Neural cell (in vitro differentiated cells): ENCODE measurements at regions not wholly inside any gene's neighbourhood (a gene's known extent, or its start where the extent isn't known, plus 50 kb on each side); places are given as distances from the start of the nearest gene placed in this dataset.

ENCODE experiments used
- H2AFZ ChIP-seq: fragments of 200-600, 300-800 bp; sonication (generic), shearing (Covaris generic); 2 replicates; pipeline ENCODE4 v1.6.0; 2014; ENCODE audit warnings: low read depth, mild to moderate bottlenecking, antibody characterized with exemption, low read length, moderate library complexity
- H3F3A ChIP-seq: fragments of 200-600 bp; shearing (Covaris generic); 2 replicates; pipeline ENCODE4 v1.6.1; 2016; ENCODE audit warnings: mild to moderate bottlenecking, moderate library complexity, mixed read lengths, antibody characterized with exemption, low read length; ENCODE audit not compliant: insufficient read depth, poor library complexity, severe bottlenecking
- H3K27ac ChIP-seq: fragments of 200-600, 300-800 bp; sonication (generic), shearing (Covaris generic); 2 replicates; pipeline ENCODE4 v1.5.1; 2014; ENCODE audit warnings: mild to moderate bottlenecking, low read length, moderate library complexity
- H3K27me3 ChIP-seq: fragments of 300-800, 200-600 bp; sonication (generic), shearing (Covaris generic); 2 replicates; pipeline ENCODE4 v1.6.0; 2014; ENCODE audit warnings: mild to moderate bottlenecking, low read depth, low read length, moderate library complexity; ENCODE audit not compliant: insufficient read depth
- H3K36me3 ChIP-seq: fragments of 300-800, 200-600 bp; sonication (generic), shearing (Covaris generic); 2 replicates; pipeline ENCODE4 v1.5.1; 2014; ENCODE audit warnings: mild to moderate bottlenecking, antibody characterized with exemption, low read length, moderate library complexity; ENCODE audit not compliant: insufficient read depth
- H3K4me2 ChIP-seq: fragments of 300-800, 200-600 bp; sonication (generic), shearing (Covaris generic); 2 replicates; pipeline ENCODE4 v1.6.0; 2014; ENCODE audit warnings: mild to moderate bottlenecking, low read length
- H3K4me3 ChIP-seq: fragments of 300-800, 200-600 bp; sonication (generic), shearing (Covaris generic); 2 replicates; pipeline ENCODE4 v1.5.1; 2014; ENCODE audit warnings: mild to moderate bottlenecking, low read length, moderate library complexity
- H3K79me2 ChIP-seq: fragments of 200-600 bp; shearing (Covaris generic); replicated peaks from 2 replicates; pipeline ENCODE4 v1.6.0; 2014; ENCODE audit warnings: mild to moderate bottlenecking, low read length, moderate library complexity; ENCODE audit not compliant: insufficient read depth
- H3K9ac ChIP-seq: fragments of 300-800, 200-600 bp; sonication (generic), shearing (Covaris generic); 2 replicates; pipeline ENCODE4 v1.6.1; 2016; ENCODE audit warnings: mild to moderate bottlenecking, low read length, mixed read lengths
- H3K9me2 ChIP-seq: fragments of 200-600 bp; shearing (Covaris generic); 2 replicates; pipeline ENCODE4 v1.6.1; 2016; ENCODE audit warnings: mild to moderate bottlenecking, low read length, mixed read lengths; ENCODE audit not compliant: insufficient read depth
- H3K9me3 ChIP-seq: fragments of 200-600, 300-800 bp; sonication (generic), shearing (Covaris generic); 2 replicates; pipeline ENCODE4 v1.6.1; 2016; ENCODE audit warnings: mild to moderate bottlenecking, mixed run types, low read length, moderate library complexity, mixed read lengths
- H4K20me1 ChIP-seq: fragments of 200-600 bp; shearing (Covaris generic); 2 replicates; pipeline ENCODE4 v1.6.1; 2016; ENCODE audit warnings: mild to moderate bottlenecking, mixed run types; ENCODE audit not compliant: insufficient read depth
- CTCF ChIP-seq: fragments of 450-650 bp; IDR thresholded peaks from 2 replicates; pipeline ENCODE4 v1.5.1; 2014; ENCODE audit warnings: antibody characterized with exemption, mild to moderate bottlenecking, moderate library complexity; ENCODE audit not compliant: poor library complexity, severe bottlenecking
- EP300 ChIP-seq: fragments of 450-650 bp; conservative IDR thresholded peaks from 2 replicates; pipeline ENCODE4 v1.6.1; 2014; ENCODE audit warnings: antibody characterized with exemption, mild to moderate bottlenecking, moderate library complexity; ENCODE audit not compliant: poor library complexity, severe bottlenecking
- EZH2 ChIP-seq: fragments of 200-600, 300-800 bp; shearing (Covaris generic), sonication (generic); IDR thresholded peaks from 2 replicates; pipeline ENCODE4 v1.6.1; 2014; ENCODE audit warnings: antibody characterized with exemption, low read length, borderline replicate concordance, mild to moderate bottlenecking; ENCODE audit not compliant: insufficient read depth, poor library complexity, severe bottlenecking
- MXI1 ChIP-seq: fragments of 450-650 bp; conservative IDR thresholded peaks from 2 replicates; pipeline ENCODE4 v1.6.1; 2014; ENCODE audit warnings: antibody characterized with exemption, mild to moderate bottlenecking; ENCODE audit not compliant: poor library complexity, severe bottlenecking
- POLR2AphosphoS5 ChIP-seq: IDR thresholded peaks from 2 replicates; pipeline ENCODE4 v1.6.1; 2012
- RAD21 ChIP-seq: fragments of 450-650 bp; conservative IDR thresholded peaks from 2 replicates; pipeline ENCODE4 v1.6.1; 2014; ENCODE audit warnings: antibody characterized with exemption, mild to moderate bottlenecking, moderate library complexity
- REST ChIP-seq: IDR thresholded peaks from 2 replicates; pipeline ENCODE4 v1.6.1; 2012; ENCODE audit warnings: borderline replicate concordance
- SMC3 ChIP-seq: fragments of 450-650 bp; conservative IDR thresholded peaks from 2 replicates; pipeline ENCODE4 v1.6.1; 2014; ENCODE audit warnings: antibody characterized with exemption, mild to moderate bottlenecking, moderate library complexity; ENCODE audit not compliant: poor library complexity
- TAF1 ChIP-seq: IDR thresholded peaks from 2 replicates; pipeline ENCODE4 v1.6.1; 2012; ENCODE audit warnings: low read depth

DNA sequence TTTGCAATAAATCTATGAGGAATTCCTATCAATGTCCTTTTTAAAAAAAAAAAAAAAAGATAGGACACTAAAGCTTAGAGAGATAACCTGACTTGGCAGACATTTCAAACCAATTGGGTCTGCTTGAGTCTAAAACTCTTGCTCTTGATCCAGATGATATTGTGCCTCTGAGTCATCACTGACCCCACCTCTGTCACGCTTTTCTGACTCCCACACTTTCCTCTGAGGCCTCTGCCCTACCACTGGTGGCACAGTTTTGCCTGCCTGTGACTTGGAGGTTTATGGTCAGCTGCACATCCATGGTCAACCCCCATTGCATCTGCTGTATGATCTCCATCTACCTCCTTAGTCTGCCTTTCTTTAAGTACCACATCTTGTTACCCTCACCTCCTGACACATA lies 328.7 kb downstream of the SPRY2 start:
- H4K20me1 ChIP-seq: no peaks in the 10 kb centered on the region
- H3K9me2 ChIP-seq: no peaks in the 10 kb centered on the region
- H3K79me2 ChIP-seq: no peaks in the 10 kb centered on the region
- no peak for TF ChIP-seq SMC3
- no peak for TF ChIP-seq EP300
- no peak for TF ChIP-seq RAD21
- no peaks in the 10 kb centered on the region for H3F3A ChIP-seq
- H3K9me3 ChIP-seq: peaks cover 6% of the 10 kb centered on the region
- H3K4me3 ChIP-seq: no peak overlapping the region
- no peak overlapping the region for H2AFZ ChIP-seq
- no peak overlapping the region for H3K27ac ChIP-seq
- no peak overlapping the region for H3K4me2 ChIP-seq
- no peaks in the 10 kb centered on the region for H3K36me3 ChIP-seq
- H3K9ac ChIP-seq: no peak overlapping the region
- no peaks in the 10 kb centered on the region for H3K27me3 ChIP-seq

- no peak overlapping the region for H3K9ac ChIP-seq
- no peak overlapping the region for H3K4me3 ChIP-seq
- no peaks in the 10 kb centered on the region for H3K9me2 ChIP-seq
- no peaks in the 10 kb centered on the region for H4K20me1 ChIP-seq
- no peaks in the 10 kb centered on the region for H3K36me3 ChIP-seq
- H3K27ac ChIP-seq: no peak overlapping the region
- H3K27me3 ChIP-seq: no peaks in the 10 kb centered on the region
- no peak overlapping the region for H2AFZ ChIP-seq
- no peak overlapping the region for H3K4me2 ChIP-seq
- TF ChIP-seq SMC3 (no peak), EZH2 (no peak), CTCF (no peak)
- peaks cover 6% of the 10 kb centered on the region for H3K9me3 ChIP-seq
- no peaks in the 10 kb centered on the region for H3F3A ChIP-seq
- H3K79me2 ChIP-seq: no peaks in the 10 kb centered on the region
These were observed 329.3 kb downstream of the SPRY2 start for GRCh38 chr13:80011448-80012212.

DNA sequence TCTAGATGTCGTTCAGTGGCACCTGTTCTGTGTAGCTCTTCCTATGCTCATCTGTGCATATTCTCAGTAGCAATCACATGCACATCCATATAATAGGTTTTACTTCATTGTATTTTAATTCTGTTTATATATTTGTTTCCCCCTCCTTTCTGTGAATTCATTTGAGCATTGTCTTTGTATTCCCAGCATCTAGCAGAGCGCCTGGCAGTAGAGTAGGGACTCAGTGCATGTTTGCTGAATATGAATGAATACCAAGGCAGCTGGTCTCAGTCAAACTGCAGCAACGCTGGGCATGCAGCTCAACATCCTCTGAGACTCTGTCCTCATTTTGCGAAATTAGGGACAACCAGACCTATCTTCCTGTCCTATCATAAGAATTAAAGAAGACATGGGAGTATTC lies 330.1 kb downstream of the SPRY2 start:
- peaks cover 6% of the 10 kb centered on the region for H3K9me3 ChIP-seq

More for the DNA sequence above, 330.1 kb downstream of the SPRY2 start:
- peak overlapping the region; percentile 65 for H3K27ac ChIP-seq
- H2AFZ ChIP-seq: no peak overlapping the region
- H3K36me3 ChIP-seq: no peaks in the 10 kb centered on the region
- no peak overlapping the region for H3K9ac ChIP-seq
- peak overlapping the region; percentile 12 for H3K4me2 ChIP-seq
- H3K79me2 ChIP-seq: no peaks in the 10 kb centered on the region
- no peaks in the 10 kb centered on the region for H3K27me3 ChIP-seq
- H3F3A ChIP-seq: no peaks in the 10 kb centered on the region
- H3K9me2 ChIP-seq: no peaks in the 10 kb centered on the region
- H4K20me1 ChIP-seq: no peaks in the 10 kb centered on the region
- H3K4me3 ChIP-seq: peak overlapping the region; percentile 21
- TF ChIP-seq TAF1: no peak
- no peak for TF ChIP-seq MXI1
- no peak for TF ChIP-seq POLR2AphosphoS5
- TF ChIP-seq REST: no peak
- TF ChIP-seq SMC3: no peak
- TF ChIP-seq EP300: no peak
- TF ChIP-seq EZH2: no peak
- no peak for TF ChIP-seq RAD21
